IMR-90 (cell line): ENCODE measurements at regions not wholly inside any gene's neighbourhood (a gene's known extent, or its start where the extent isn't known, plus 50 kb on each side); places are given as distances from the start of the nearest gene placed in this dataset.

ENCODE experiments used
- ATAC-seq: fragments of 200-7000 bp; cut with Tn5 transposase; 2 replicates; pipeline ENCODE4 v1.9.1; 2020; ENCODE audit warnings: low read depth, mild to moderate bottlenecking, moderate library complexity
- BruUV-seq: library from RNA; stranded (reverse); fragments of 400-500 nt; replicated peaks from 2 replicates; lab custom pipeline; 2021; lab: Mats Ljungman, UMichigan
- CTCF ChIA-PET: fragments of 300-600 bp; formaldehyde crosslinking; extraction: SDS; loops from one replicate; lab custom pipeline; 2021; ENCODE audit warnings: antibody characterized with exemption; lab: Yijun Ruan, JAX
- POLR2A ChIA-PET: fragments of 300-600 bp; sonication (Branson Sonifier 250); formaldehyde crosslinking; loops from one replicate; lab custom pipeline; 2022; ENCODE audit warnings: antibody characterized with exemption; ENCODE audit not compliant: unreplicated experiment; lab: Charles Lee
- DNase-seq: peaks from one replicate; pipeline ENCODE4 v3.0.0; 2013
- H2AFZ ChIP-seq: replicated peaks from 2 replicates; pipeline ENCODE3; 2013; ENCODE audit warnings: low read length, mild to moderate bottlenecking; ENCODE audit not compliant: poor library complexity
- H2AK5ac ChIP-seq: 2 replicates; pipeline ENCODE4 v1.6.1; 2013; ENCODE audit warnings: low read depth, low read length, inconsistent platforms
- H2AK9ac ChIP-seq: replicated peaks from 2 replicates; pipeline ENCODE3; 2013; ENCODE audit warnings: mild to moderate bottlenecking, low read depth, low read length, moderate library complexity; ENCODE audit not compliant: poor library complexity
- H2BK120ac ChIP-seq: 2 replicates; pipeline ENCODE4 v1.6.1; 2013; ENCODE audit warnings: low read depth, low read length, inconsistent platforms
- H2BK15ac ChIP-seq: 3 replicates; pipeline ENCODE4 v1.6.1; 2013; ENCODE audit warnings: low read depth, low read length, inconsistent platforms
- H2BK20ac ChIP-seq: 2 replicates; pipeline ENCODE4 v1.6.1; 2013; ENCODE audit warnings: low read depth, mild to moderate bottlenecking, inconsistent platforms, low read length, moderate library complexity
- H2BK5ac ChIP-seq: 2 replicates; pipeline ENCODE4 v1.6.1; 2013; ENCODE audit warnings: mild to moderate bottlenecking, low read depth, low read length, inconsistent platforms; ENCODE audit not compliant: poor library complexity, severe bottlenecking
- H3K14ac ChIP-seq: replicated peaks from 2 replicates; pipeline ENCODE4 v1.6.1; 2013; ENCODE audit warnings: low read depth, low read length, inconsistent platforms
- H3K18ac ChIP-seq: 2 replicates; pipeline ENCODE4 v1.6.1; 2013; ENCODE audit warnings: low read depth, low read length, control low read depth
- H3K23ac ChIP-seq: 2 replicates; pipeline ENCODE4 v1.6.1; 2013; ENCODE audit warnings: low read depth, low read length, inconsistent platforms
- H3K27ac ChIP-seq: 2 replicates; pipeline ENCODE4 v1.5.1; 2013; ENCODE audit warnings: mild to moderate bottlenecking, control low read depth, low read length; ENCODE audit not compliant: insufficient read depth
- H3K27me3 ChIP-seq: 2 replicates; pipeline ENCODE4 v1.6.1; 2013; ENCODE audit warnings: low read length; ENCODE audit not compliant: control insufficient read depth, insufficient read depth
- H3K36me3 ChIP-seq: 2 replicates; pipeline ENCODE4 v1.6.1; 2013; ENCODE audit warnings: low read length, mixed read lengths; ENCODE audit not compliant: control insufficient read depth, insufficient read depth
- H3K4ac ChIP-seq: 2 replicates; pipeline ENCODE4 v1.6.1; 2013; ENCODE audit warnings: low read depth, low read length, inconsistent platforms
- H3K4me1 ChIP-seq: 2 replicates; pipeline ENCODE4 v1.6.1; 2013; ENCODE audit warnings: low read length, mixed read lengths; ENCODE audit not compliant: control insufficient read depth, insufficient read depth
- H3K4me2 ChIP-seq: 2 replicates; pipeline ENCODE4 v1.6.1; 2013; ENCODE audit warnings: low read depth, mild to moderate bottlenecking, control low read depth, low read length, moderate library complexity
- H3K4me3 ChIP-seq: 2 replicates; pipeline ENCODE4 v1.5.1; 2013; ENCODE audit warnings: low read depth, mild to moderate bottlenecking, control low read depth, low read length, moderate library complexity; ENCODE audit not compliant: insufficient read depth
- H3K56ac ChIP-seq: 2 replicates; pipeline ENCODE4 v1.6.1; 2013; ENCODE audit warnings: low read length, inconsistent platforms; ENCODE audit not compliant: insufficient read depth; ENCODE audit errors: extremely low read depth
- H3K79me1 ChIP-seq, 2 experiments: 2 replicates each; pipeline ENCODE4 v1.6.1; 2013; ENCODE audit warnings: low read length in 2 of 2, inconsistent platforms in 1 of 2, low read depth in 1 of 2
- H3K9ac ChIP-seq: 2 replicates; pipeline ENCODE4 v1.6.1; 2013; ENCODE audit warnings: low read depth, low read length, control low read depth
- H3K9me1 ChIP-seq: 2 replicates; pipeline ENCODE4 v1.6.1; 2013; ENCODE audit warnings: low read length, inconsistent platforms; ENCODE audit not compliant: insufficient read depth
- H3K9me3 ChIP-seq: 2 replicates; pipeline ENCODE4 v1.6.1; 2013; ENCODE audit warnings: low read length; ENCODE audit not compliant: control insufficient read depth, insufficient read depth
- H4K20me1 ChIP-seq: 2 replicates; pipeline ENCODE4 v1.6.1; 2013; ENCODE audit warnings: low read length, inconsistent platforms; ENCODE audit not compliant: insufficient read depth
- H4K5ac ChIP-seq: 2 replicates; pipeline ENCODE4 v1.6.1; 2013; ENCODE audit warnings: mild to moderate bottlenecking, low read depth, low read length, control low read depth
- H4K8ac ChIP-seq, 2 experiments: 2 replicates each; pipeline ENCODE4 v1.6.1; 2013; ENCODE audit warnings: low read depth in 2 of 2, low read length in 2 of 2, control low read depth in 1 of 2, inconsistent platforms in 1 of 2
- H4K91ac ChIP-seq: 2 replicates; pipeline ENCODE4 v1.6.1; 2013; ENCODE audit warnings: low read depth, low read length, inconsistent platforms; ENCODE audit not compliant: insufficient read depth
- BHLHE40 ChIP-seq: fragments of 150-350 bp; IDR thresholded peaks from 2 replicates; pipeline ENCODE4 v1.6.1; 2016; ENCODE audit warnings: mild to moderate bottlenecking, low read depth, low read length
- CEBPB ChIP-seq: IDR thresholded peaks from 2 replicates; pipeline ENCODE4 v1.6.1; 2012; ENCODE audit warnings: low read depth, low read length, improper control_type of control experiment
- CHD1 ChIP-seq: IDR thresholded peaks from 2 replicates; pipeline ENCODE4 v1.6.1; 2012; ENCODE audit warnings: low read depth, low read length, improper control_type of control experiment
- CTCF ChIP-seq: conservative IDR thresholded peaks from 2 replicates; pipeline ENCODE4 v1.5.1; 2012; ENCODE audit warnings: mild to moderate bottlenecking, low read depth, low read length, improper control_type of control experiment
- ELK1 ChIP-seq: fragments of 150-350 bp; IDR thresholded peaks from 2 replicates; pipeline ENCODE4 v1.6.1; 2016; ENCODE audit warnings: low read depth, mild to moderate bottlenecking, low read length, moderate library complexity, borderline replicate concordance
- FOS ChIP-seq: fragments of 150-350 bp; IDR thresholded peaks from 2 replicates; pipeline ENCODE4 v1.6.1; 2016; ENCODE audit warnings: low read depth, low read length
- MAFK ChIP-seq: IDR thresholded peaks from 2 replicates; pipeline ENCODE4 v1.6.1; 2012; ENCODE audit warnings: low read depth, low read length, improper control_type of control experiment
- MXI1 ChIP-seq: IDR thresholded peaks from 2 replicates; pipeline ENCODE4 v1.6.1; 2012; ENCODE audit warnings: low read depth, mild to moderate bottlenecking, low read length, moderate library complexity, borderline replicate concordance
- NFE2L2 ChIP-seq: fragments of 150-350 bp; IDR thresholded peaks from 2 replicates; pipeline ENCODE4 v1.6.1; 2016; ENCODE audit warnings: low read depth, mild to moderate bottlenecking, low read length
- POLR2A ChIP-seq: IDR thresholded peaks from 2 replicates; pipeline ENCODE4 v1.6.1; 2012; ENCODE audit warnings: mild to moderate bottlenecking, low read depth, low read length
- RAD21 ChIP-seq: IDR thresholded peaks from 2 replicates; pipeline ENCODE4 v1.6.1; 2012; ENCODE audit warnings: low read length, improper control_type of control experiment
- RCOR1 ChIP-seq: IDR thresholded peaks from 2 replicates; pipeline ENCODE4 v1.6.1; 2012; ENCODE audit warnings: mild to moderate bottlenecking, low read length, improper control_type of control experiment; ENCODE audit not compliant: insufficient replicate concordance
- RFX5 ChIP-seq: IDR thresholded peaks from 2 replicates; pipeline ENCODE4 v1.8.0; 2012; ENCODE audit warnings: low read depth, mild to moderate bottlenecking, low read length, moderate library complexity
- USF2 ChIP-seq: fragments of 150-350 bp; IDR thresholded peaks from 2 replicates; pipeline ENCODE4 v1.6.1; 2017; ENCODE audit warnings: mild to moderate bottlenecking, antibody characterized with exemption, low read length, low read depth
- WGBS, 2 experiments: methylation state at CpG; one replicate each; pipeline versions ENCODE4 v1.1.5 to v1.1.7; 2013; ENCODE audit warnings: missing lambda C conversion rate in 2 of 2; ENCODE audit not compliant: insufficient read length in 1 of 2; ENCODE audit errors: extremely low coverage in 2 of 2; 5-methylcytosine and 5-hydroxymethylcytosine counted together
- dilution Hi-C: fragments of 300-500 bp; cut with HindIII; formaldehyde crosslinking; loops from one replicate; pipeline ENCODE4 v1.14.3; 2018; ENCODE audit warnings: low sequenced_read_pairs; ENCODE audit not compliant: unreplicated experiment
- in situ Hi-C: fragments of 300-500 bp; cut with MboI; formaldehyde crosslinking; loops from 3 replicates; pipeline ENCODE4 v1.14.3; 2019; ENCODE audit warnings: low sequenced_read_pairs, inconsistent platforms, mixed read lengths
- intact Hi-C: fragments of 100-400 bp; cut with micrococcal nuclease; formaldehyde crosslinking; loops from 2 replicates; pipeline ENCODE4 v1.10.0; 2022

- ATAC-seq (no peak), DNase-seq (no peak)
- Histone ChIP-seq H3K36me3 (no peaks in the 10 kb centered on the region), H4K20me1 (no peaks in the 10 kb centered on the region), H2BK120ac (no peak overlapping the region), H3K27ac (no peak overlapping the region), H2BK15ac (no peak overlapping the region), H3K27me3 (peaks cover 15% of the 10 kb centered on the region), H3K4me2 (no peak overlapping the region), H3K4me1 (no peaks in the 10 kb centered on the region), H3K56ac (no peak overlapping the region), H3K23ac (no peak overlapping the region), H3K14ac (no peak overlapping the region), H2AK5ac (no peak overlapping the region), H4K8ac (no peak overlapping the region), H3K9me1 (no peaks in the 10 kb centered on the region), H4K5ac (no peak overlapping the region), H2BK20ac (no peak overlapping the region), H2BK5ac (no peak overlapping the region), H3K9ac (no peak overlapping the region), H3K79me1 (no peaks in the 10 kb centered on the region), H2AK9ac (no peak overlapping the region), H3K18ac (no peak overlapping the region), H3K4me3 (no peak overlapping the region), H4K91ac (no peak overlapping the region), H2AFZ (no peak overlapping the region), H3K4ac (no peak overlapping the region), H3K9me3 (no peaks in the 10 kb centered on the region)
- in situ Hi-C loops = no loop called here
- TF ChIP-seq MAFK = no peak
- TF ChIP-seq RFX5 = no peak
- no peak for TF ChIP-seq RCOR1
- no peak for TF ChIP-seq MXI1
- no peak for TF ChIP-seq USF2
- TF ChIP-seq RAD21 = no peak
- TF ChIP-seq CEBPB = no peak
- no peak for TF ChIP-seq NFE2L2
- TF ChIP-seq CHD1 = no peak
- no peak for TF ChIP-seq ELK1
- TF ChIP-seq POLR2A = no peak
- no peak for TF ChIP-seq FOS
- no peak for TF ChIP-seq CTCF
- TF ChIP-seq BHLHE40 = no peak
- dilution Hi-C loops = no loop called here
- no TSS peak for BruUV-seq
- intact Hi-C loops = no loop called here
- ChIA-PET CTCF (no interaction called here), POLR2A (no interaction called here)
- 56% methylated on average over 2 of the region's 6 CpGs; no CpG with 5 or more reads in 1 of the 2 experiments for WGBS, 2 experiments
Observed at GRCh38 chr4:185941461-185941860, 127.5 kb upstream of the TLR3 start.
